NCI-H1417 treated with DMSO at 0.1 percent for 48 hours (cell line): ENCODE measurements at regions not wholly inside any gene's neighbourhood (a gene's known extent, or its start where the extent isn't known, plus 50 kb on each side); places are given as distances from the start of the nearest gene placed in this dataset.
"Not testable (repeated sequence)": the region's sequence is repeated elsewhere in the genome, so short reads cannot be mapped to it uniquely, and the experiment has no call there.

Experiments used
- DNase-seq: peaks from one replicate; lab custom pipeline; 2025; lab: John Stamatoyannopoulos, UW

DNA sequence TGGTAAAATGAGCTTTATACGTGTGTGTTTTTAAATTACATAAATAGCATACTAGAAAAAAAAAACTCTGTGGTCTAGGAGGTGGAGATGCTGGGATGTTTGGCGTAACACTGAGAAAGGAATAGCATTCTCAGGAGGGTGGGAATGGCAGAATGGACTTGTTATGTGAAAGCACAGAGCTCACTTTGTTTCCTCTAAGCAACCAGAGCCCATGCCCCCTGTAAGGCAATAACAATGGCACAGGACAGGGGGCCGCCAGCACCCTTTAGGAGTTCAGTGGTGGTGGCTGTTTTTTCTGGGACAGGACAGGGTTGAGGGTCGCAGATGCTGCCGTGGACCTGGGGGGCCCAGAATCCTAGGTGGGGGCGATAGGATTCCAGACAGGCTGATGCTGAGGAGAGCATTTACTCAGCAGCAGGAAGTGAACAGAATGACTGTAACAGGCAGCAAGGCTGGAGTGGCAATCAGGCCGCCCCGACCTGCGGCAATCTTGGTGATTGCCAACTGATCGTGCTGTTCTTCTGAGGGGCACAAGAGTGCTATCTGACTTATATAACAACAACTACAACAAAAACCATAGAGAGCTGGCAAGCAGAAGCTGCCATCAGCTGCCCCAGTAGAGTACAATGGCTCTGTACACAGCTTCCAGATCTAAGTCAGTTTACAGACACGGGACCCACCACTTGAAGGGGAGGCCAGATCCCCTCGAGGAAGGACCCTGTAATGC, 160.4 kb downstream of the UACA start:
- DNase-seq = no peak

DNA sequence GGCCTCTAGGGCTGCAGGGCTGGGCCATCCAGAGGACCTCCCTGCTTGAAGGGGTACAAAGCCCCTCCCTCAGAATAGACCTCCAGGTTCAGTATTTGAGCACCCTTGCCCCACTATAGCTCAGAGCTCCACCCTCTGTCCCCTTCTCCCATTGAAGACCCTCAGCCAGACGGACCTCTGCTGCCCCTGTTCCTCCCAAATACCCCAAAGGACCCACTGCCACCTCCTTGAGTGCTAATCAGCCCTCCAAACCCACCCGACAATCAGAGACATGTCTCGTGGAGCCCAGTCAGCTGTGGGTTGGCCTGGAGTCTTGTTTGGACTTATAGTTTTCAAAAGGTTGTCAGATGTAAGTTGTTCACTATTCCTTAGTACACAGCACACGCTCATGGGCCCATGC, 161.1 kb downstream of the UACA start:
- DNase-seq = no peak

DNA sequence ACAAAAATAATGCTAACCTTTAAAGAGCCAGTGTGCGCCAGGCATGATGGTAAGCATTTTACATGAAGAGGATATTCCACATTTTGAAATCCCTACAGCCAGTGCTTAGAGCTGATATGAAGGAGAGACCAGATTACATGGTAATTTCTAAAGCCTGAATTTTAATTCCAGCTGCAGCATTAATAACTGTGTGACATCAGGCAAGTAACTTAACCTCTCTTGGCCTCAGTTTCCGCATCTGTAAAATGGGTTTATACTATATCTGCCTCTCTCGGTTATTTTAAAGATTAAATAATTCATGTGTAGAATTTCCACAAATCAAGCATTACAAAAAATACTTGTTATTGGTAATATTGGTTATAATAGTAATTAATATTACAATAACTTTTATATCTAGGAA, 165.4 kb downstream of the UACA start:
- DNase-seq = no peak

DNA sequence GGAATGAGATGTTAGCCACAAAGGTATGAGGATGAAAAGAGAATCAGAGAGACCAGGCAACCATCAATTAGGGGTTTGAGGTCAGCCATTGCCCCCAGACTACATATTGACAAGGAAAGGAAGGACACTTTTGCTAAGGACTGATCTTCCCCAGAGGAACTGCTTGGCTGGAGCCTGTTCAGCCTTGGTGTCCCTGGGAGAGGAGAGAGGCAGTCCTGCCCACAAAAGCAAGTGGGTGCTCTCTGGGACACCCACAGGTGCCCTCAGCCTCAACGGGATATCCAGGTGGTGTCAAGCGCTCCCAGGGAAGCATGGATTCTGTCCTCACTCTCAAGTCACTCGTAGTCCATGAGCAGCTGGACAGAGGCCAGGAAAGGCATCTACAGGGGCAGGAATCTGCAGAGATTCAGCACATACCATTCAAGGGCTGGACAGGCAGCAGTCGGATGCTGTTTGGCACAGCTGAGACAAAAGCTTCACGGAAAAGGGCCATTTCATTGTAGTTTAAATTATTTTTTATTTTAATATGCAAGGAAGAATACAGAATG, 166.2 kb downstream of the UACA start:
- DNase-seq = no peak

DNA sequence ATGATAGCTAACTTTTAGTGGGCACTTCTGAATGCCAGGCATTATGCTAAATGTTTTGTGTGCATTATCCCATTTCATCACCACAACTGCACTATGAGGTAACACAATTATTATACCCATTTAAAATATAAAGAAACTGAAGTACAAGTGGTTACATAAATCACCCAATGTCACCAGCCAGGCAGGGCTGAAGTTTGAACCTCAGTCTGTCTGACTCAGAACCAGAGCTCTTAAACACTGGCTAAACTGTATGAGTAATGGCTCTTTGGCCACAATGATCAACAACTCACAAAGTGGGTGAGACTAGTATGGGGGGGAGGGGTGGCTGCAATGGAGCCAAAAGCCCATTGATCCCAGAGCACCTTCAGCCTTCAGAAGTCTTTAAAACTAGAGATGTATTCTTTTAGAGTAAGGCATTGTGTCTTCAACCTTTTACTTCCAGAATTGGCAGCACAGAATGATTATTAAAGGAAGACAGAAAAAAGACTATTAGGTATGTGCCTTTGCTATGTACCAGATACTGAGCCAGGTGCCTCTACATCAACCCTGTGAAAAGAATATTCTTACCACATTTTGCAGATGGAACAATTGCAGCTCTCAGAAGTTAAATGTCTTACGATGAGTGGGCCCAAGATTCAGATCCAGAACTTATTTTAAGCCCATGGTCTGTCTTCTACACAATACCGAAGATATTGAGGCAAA, 166.9 kb downstream of the UACA start:
- no peak for DNase-seq

DNA sequence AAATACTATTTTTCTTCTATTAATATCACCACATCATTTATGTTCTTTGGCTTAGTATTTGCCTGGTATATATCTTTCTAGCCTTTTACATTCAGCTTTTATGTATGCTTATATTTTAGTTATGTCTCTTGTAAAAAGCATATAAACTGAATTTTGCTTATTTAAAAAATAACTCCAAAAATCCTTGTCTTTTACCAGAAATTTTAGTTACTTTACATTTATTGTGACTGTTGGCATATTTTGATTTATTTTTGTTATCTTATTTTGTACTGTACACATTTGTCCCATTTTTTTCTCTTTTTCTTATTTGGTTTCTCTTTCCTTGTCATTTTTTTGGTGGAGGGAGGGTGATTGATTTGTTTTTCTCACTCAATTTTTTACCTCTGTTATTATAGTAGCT, 169.6 kb downstream of the UACA start:
- DNase-seq = no peak

DNA sequence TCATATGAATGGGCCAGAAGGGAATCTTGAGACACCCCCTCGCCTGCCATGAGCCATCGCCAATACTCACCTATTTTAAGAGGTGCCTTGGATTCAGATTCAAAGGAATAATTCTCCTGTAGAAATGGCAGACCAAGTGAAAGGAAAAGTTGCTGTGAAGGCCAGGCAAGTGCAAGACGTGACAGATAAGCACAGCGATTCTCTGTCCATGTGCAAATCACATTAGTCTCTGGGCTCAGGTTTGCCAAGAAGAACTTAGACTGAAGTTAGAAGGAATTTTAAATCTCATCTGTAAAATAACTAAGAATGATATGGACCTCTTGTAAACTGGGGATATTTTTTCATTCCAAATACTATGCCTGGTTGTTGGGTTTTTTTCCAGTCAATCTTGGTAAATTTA, 173.6 kb downstream of the UACA start:
- DNase-seq = no peak

DNA sequence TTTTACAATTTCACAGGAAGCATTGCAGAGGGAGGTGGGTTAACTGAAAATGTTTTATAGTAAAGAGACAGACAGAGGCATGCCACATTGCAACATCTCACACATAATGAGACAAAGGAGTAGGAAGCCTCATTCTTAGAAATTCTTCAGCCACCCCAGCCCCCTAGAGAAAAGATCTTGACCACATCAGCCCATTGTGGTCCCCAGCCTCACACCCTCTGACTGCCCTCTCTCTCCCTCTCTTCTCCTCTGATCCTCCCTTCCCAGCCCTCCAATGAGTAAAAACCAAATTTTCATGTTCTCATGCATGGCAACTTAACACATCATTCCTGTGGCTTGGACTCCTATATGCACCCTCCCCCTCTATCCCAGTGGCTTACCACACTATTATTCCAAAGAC, 174.1 kb downstream of the UACA start:
- no peak for DNase-seq

DNA sequence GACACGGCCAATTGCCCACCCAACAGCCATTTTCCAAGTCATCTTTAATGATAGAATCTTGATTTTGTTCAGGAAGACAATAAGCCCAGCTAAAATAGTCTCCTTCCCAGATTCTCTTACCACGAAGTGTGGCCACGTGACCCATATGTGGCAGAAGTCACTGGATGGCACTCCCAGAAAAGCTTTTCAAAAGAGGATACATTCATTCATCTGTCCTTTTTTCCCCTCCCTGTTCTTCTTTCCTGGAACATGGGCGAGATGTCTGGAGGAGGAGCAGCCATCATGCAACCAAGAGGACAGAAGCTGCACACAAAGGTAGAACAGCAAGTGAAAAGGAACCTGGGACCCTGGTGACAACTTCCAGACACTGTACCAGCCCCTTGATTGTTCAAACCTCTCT, 174.7 kb downstream of the UACA start:
- no peak for DNase-seq

DNA sequence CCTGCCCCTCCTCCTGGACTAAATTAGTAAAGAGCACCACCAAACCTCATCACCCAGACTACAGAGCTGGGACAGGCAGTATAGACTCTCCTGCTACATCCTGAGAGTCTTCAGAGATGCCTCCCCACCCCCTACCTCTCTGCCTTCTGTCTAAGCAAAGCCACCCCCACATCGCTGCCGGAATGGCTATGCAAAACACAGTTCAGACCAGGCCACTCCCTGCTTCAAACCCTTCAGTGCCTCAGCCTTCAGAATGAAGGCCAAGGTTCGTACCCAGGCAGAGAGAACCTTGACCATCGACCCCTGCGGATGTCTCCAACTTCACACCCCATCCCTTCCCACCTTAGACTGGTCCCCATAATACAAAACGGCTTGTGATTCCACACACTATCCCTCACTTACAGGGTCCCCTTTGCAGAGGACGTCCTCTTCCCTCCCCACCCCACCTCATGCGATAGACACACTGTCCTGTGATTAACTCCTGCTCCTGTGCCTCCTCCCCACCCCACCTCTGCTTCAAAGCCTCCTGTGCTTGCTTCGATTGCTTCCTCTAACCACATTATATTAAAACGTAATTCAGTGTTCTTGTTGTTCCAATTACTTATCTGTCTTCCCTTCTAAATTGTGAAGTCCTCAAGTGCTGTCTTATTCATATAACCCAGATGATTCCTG, 175.3 kb downstream of the UACA start:
- DNase-seq = no peak

DNA sequence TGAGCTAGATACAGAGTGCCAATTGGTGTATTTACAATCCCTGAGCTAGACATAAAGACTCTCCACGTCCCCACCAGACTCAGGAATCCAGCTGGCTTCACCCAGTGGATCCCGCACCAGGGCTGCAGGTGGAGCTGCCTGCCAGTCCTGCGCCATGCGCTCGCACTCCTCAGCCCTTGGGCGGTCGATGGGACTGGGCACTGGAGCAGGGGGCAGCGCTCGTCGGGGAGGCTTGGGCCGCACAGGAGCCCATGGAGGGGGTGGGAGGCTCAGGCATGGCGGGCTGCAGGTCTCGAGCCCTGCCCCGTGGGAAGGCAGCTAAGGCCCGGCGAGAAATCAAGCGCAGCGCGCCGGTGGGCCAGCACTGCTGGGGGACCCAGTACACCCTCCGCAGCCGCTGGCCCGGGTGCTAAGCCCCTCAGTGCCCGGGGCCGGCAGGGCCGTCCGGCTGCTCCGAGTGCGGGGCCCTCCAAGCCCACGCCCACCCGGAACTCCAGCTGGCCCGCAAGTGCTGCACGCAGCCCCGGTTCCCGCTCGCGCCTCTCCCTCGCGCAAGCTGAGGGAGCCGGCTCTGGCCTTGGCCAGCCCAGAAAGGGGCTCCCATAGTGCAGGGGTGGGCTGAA, 176.2 kb downstream of the UACA start:
- DNase-seq = not testable (repeated sequence)

DNA sequence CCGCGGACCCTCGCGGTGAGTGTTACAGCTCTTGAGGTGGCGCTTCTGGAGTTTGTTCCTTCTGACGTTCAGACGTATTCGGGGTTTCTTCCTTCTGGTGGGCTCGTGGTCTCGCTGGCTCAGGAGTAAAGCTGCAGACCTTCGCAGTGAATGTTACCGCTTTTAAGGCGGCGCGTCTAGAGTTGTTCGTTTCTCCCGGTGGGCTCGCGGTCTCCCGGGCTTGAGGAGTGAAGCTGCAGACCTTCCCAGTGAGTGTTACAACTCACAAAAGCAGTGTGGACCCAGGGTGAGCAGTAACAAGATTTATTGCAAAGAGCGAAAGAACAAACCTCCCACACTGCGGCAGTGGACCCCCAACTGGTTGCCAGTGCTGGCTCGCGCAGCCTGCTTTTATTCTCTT, 177.1 kb downstream of the UACA start:
- DNase-seq = no peak

DNA sequence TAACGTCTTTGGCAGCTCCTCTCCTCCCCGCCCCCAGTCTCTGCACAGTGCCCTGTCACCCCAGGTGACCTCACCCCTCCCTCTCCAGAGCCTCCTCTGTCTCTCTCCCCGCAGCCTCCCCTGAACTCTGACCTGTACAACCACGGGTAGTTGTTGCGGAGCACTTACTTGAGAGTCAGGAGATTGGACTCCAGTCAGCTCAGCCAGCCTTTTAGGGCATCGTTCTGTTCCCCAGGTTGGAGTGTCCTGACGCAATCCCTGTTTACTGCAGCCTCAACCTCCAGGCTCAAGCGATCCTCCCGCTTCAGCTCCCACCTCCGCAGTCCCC, 177.7 kb downstream of the UACA start:
- DNase-seq = no peak

DNA sequence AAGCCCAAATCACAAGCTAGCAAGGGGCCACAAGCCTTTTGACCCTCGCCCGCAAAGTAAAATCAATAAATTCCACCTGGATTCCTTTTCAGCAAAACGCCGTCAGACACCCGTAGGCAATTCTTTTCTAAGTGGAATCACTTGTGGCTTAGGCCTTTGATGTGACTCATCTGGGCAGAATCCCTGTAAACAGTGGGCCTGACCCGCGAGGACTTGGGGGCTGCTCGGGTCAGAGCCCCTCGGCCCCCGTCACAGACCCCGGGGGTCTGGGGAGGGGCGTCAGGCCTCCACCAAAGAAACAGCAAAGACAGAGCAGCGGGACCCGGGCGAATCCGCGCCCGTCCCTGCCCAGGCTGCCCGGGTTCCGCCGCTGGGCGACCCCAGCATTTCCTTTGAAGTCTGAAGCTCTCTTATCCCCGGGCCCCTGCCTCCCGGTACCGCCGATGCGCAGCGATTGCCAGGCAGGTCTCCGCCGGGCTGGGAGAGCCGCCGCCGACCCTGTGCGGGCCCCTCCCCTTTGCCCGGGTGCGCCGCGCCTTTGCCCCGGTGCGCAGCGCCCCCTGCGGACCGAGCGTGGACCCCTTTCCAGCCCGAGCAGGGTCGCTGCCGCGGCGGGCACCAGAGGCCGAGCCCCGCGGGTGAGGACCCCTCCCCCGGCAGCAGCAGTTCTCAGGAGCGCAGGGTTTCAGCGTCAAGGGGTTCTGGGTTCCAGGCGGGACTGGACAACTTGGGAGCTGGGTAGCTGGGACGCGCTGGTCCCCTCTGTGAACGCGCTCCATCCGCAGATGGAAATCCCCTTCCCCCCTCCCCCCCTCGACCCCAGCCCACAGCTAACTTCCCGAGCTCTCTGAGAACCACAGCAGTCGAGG, 178.3 kb downstream of the UACA start:
- no peak for DNase-seq

DNA sequence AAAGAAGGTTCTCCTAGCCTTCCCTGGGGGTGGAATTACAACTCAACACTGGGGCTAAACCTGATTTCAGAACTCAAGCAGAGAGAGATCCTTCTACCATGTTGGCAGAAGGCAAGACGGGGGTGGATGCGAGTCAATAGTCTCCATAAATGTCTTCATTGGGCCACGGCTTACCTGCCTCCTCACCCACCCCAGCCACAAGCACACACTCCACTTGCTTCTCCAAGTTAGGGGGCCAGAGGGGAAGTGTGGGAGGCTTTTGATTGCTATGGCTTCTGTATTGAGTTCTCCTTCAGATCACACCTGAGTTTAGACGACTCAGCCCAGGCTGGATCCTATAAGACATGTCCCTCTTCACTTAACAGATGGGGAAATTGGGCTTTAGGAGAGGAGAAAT, 178.9 kb downstream of the UACA start:
- no peak for DNase-seq

DNA sequence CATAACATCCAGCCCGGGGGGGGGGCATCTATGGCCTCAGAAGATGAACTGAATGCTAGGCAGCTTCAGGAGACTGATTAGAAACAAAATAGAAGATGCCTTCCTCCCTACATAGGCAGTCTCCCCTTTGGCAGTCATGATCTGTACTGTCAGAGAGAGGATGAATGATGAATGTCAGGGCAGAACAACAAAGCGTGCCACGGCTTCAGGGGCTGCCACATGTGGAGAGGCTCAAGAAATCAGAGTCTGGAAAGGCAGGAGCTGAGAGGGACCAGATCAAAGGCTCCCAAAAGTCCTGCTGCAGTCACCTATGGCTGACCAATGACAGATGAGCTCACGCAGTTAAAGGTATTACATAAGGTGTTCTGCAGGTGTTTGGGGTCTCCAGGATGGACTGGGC, 180.4 kb downstream of the UACA start:
- no peak for DNase-seq

DNA sequence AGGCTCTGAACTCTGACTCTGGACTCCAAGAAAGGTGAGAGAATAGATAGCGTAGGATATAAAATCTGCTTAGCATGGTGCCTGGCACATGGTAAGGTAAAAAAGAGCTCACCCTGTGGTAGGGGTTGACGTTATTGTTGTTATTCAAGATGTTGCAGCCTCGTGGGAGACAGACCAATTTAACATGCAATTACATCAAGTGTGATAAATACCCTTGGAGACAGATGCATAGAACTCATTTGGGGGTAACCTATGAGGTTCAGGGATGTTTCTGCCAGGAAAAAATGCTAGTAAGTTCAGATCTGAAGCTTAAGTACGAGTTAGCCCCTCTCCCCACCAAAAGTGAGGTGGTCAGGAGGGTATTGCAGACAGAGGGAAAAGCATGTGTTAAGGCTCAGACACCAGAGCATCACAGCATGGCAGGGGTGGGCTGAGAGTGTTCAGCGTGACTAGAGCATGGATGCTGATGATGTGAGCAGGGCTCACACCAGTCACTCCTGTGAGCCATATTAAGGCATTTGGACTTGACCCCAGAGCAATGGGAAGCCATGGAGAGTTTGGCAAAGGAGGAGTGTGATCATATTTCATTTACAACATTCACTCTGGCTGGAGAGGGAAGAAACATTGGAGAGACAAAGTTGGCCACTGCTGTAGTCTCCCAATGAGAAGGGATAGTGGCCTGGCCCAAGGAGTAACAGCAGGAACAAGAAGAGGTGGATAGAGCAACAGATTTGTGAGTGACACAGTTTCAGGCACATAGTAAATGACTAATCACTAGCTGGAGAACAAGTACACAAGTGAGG, 181.0 kb downstream of the UACA start:
- no peak for DNase-seq

DNA sequence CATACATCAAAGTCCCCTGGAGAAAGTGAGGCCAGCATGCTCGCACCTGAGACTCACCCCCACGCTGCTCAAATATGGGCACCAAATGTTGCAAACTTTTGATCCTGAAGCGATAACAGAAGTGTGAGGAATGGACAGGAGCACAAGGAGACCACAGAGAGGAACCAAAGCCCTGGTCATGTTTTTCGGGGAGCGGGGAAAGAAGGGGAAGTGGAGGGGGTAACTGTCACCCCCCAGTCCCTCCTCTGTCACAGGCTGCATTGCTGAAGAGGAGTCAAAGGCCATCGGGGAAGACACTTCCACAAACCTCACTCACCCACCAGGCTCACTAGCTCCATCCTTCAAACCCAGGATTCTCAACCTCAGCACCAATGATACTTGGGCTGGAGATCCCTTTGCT, 182.4 kb downstream of the UACA start:
- no peak for DNase-seq

DNA sequence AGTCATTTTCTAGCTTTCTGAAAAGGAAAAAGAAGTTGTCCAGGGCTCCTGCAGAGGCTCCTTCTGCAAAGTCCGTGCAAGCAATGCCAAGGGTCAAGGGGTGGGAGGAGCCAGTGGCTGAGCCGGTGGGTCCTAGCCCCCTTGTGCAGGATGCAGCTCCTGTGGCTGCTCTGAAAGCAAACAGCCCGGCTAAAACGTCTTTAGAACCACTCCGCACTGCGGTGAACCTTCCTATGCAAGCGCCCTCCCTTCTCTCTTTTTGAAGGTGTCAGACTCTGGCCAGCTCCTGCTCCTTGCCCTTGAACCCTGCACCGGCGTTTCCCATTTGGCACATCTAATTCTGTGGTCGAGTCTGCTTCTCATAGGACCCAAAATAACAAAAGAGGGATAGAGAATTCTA, 183.1 kb downstream of the UACA start:
- DNase-seq = no peak

DNA sequence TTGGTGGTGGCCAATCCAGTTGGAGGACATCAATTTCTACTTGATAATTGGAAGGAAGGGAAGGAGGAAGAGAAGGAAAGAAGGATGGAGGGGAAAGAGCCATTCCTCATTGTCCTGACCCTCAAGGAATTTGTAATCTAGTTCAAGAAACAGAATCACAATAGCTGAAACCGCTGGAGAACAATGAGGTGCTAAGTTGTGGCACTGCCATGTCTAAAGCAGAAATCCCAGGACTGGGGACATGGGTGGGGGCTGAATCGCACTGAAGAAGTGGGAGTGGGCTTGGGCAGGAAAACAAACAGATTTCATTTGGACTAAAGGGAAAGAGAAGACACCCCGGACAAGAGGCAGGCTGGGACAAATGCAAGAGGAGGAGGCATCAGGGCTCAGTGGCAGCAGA, 183.6 kb downstream of the UACA start:
- no peak for DNase-seq

DNA sequence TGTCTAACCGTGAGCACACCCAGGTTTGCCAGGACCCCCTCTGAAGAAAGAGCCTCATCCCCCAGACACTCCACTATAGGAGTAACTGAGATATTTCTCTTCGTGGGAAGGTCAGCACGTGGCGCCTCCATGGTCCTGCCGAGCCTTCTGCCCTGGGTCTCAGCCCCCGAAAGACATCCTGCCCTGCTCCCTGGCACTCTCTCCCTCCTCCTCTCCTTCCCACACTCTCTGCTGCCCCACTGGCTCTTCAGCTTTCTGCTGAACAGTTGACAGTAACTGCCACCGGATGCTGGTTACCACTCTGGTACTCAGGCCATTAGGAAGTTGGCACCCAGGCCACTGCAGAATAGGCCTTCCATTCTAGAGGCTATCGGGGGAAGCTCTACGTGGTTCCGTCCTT, 185.2 kb downstream of the UACA start:
- no peak for DNase-seq
